SH-SY5Y (cell line): ENCODE measurements at regions not wholly inside any gene's neighbourhood (a gene's known extent, or its start where the extent isn't known, plus 50 kb on each side); places are given as distances from the start of the nearest gene placed in this dataset.

Experiments used
- GATA2 ChIP-seq: IDR thresholded peaks from 2 replicates; pipeline ENCODE4 v1.6.1; 2011; ENCODE audit warnings: mild to moderate bottlenecking, low read depth, low read length
- GATA3 ChIP-seq: IDR thresholded peaks from 2 replicates; pipeline ENCODE4 v1.6.1; 2011; ENCODE audit warnings: low read depth, mild to moderate bottlenecking, low read length, moderate library complexity

GRCh38 chr15:25572191-25572590 lies 133.4 kb upstream of the UBE3A start:
- no peak for TF ChIP-seq GATA2
- no peak for TF ChIP-seq GATA3
